H9 (cell line): ENCODE measurements at regions not wholly inside any gene's neighbourhood (a gene's known extent, or its start where the extent isn't known, plus 50 kb on each side); places are given as distances from the start of the nearest gene placed in this dataset.

Experiments used
- DNase-seq: peaks from one replicate; pipeline ENCODE4 v3.0.0-alpha.2; 2017
- H2AFZ ChIP-seq: one replicate; pipeline ENCODE4 v1.6.1; 2013; ENCODE audit warnings: mild to moderate bottlenecking, low read length, control low read depth, moderate library complexity
- H2AK5ac ChIP-seq: 2 replicates; pipeline ENCODE4 v1.6.1; 2013; ENCODE audit warnings: low read length, control low read depth, mixed read lengths; ENCODE audit not compliant: insufficient read length
- H2BK120ac ChIP-seq: one replicate; pipeline ENCODE4 v1.6.1; 2013; ENCODE audit warnings: low read depth, mild to moderate bottlenecking, low read length, control low read depth, inconsistent platforms; ENCODE audit not compliant: poor library complexity, severe bottlenecking
- H2BK12ac ChIP-seq: 2 replicates; pipeline ENCODE4 v1.6.1; 2013; ENCODE audit warnings: low read length, control low read depth, mixed read lengths, low read depth; ENCODE audit not compliant: insufficient read length
- H2BK15ac ChIP-seq: 2 replicates; pipeline ENCODE4 v1.6.1; 2013; ENCODE audit warnings: low read depth, low read length, control low read depth
- H2BK20ac ChIP-seq: one replicate; pipeline ENCODE4 v1.6.1; 2013; ENCODE audit warnings: low read depth, mild to moderate bottlenecking, low read length, control low read depth, inconsistent platforms; ENCODE audit not compliant: poor library complexity, severe bottlenecking
- H2BK5ac ChIP-seq: 2 replicates; pipeline ENCODE4 v1.6.1; 2013; ENCODE audit warnings: low read length, control low read depth, mixed read lengths; ENCODE audit not compliant: insufficient read length
- H3K14ac ChIP-seq: 2 replicates; pipeline ENCODE4 v1.6.1; 2013; ENCODE audit warnings: low read length, control low read depth; ENCODE audit not compliant: insufficient read depth
- H3K18ac ChIP-seq: 2 replicates; pipeline ENCODE4 v1.6.1; 2013; ENCODE audit warnings: low read depth, mild to moderate bottlenecking, mixed read lengths, low read length, control low read depth; ENCODE audit not compliant: insufficient read length
- H3K23ac ChIP-seq: 2 replicates; pipeline ENCODE4 v1.6.1; 2013; ENCODE audit warnings: low read length, control low read depth, mixed read lengths, low read depth; ENCODE audit not compliant: insufficient read length
- H3K23me2 ChIP-seq: 2 replicates; pipeline ENCODE4 v1.6.1; 2013; ENCODE audit warnings: low read depth, mild to moderate bottlenecking, mixed read lengths, low read length, control low read depth; ENCODE audit not compliant: insufficient read length, poor library complexity, severe bottlenecking
- H3K27ac ChIP-seq: 2 replicates; pipeline ENCODE4 v1.5.1; 2013; ENCODE audit warnings: low read length, control low read depth, mixed read lengths, low read depth; ENCODE audit not compliant: insufficient read length
- H3K27me3 ChIP-seq: 2 replicates; pipeline ENCODE4 v1.6.1; 2013; ENCODE audit warnings: low read length, control low read depth, inconsistent platforms; ENCODE audit not compliant: insufficient read depth
- H3K4ac ChIP-seq: 2 replicates; pipeline ENCODE4 v1.6.1; 2013; ENCODE audit warnings: low read depth, mild to moderate bottlenecking, control low read depth, inconsistent platforms, low read length, moderate library complexity
- H3K4me1 ChIP-seq: 2 replicates; pipeline ENCODE4 v1.6.1; 2013; ENCODE audit warnings: low read length, control low read depth, inconsistent platforms; ENCODE audit not compliant: insufficient read depth
- H3K4me2 ChIP-seq: 2 replicates; pipeline ENCODE4 v1.6.1; 2013; ENCODE audit warnings: low read length, control low read depth, mixed read lengths; ENCODE audit not compliant: insufficient read length, insufficient read depth
- H3K56ac ChIP-seq: 2 replicates; pipeline ENCODE4 v1.6.1; 2013; ENCODE audit warnings: low read depth, mild to moderate bottlenecking, mixed read lengths, low read length, control low read depth; ENCODE audit not compliant: insufficient read length
- H3K79me1 ChIP-seq: 2 replicates; pipeline ENCODE4 v1.6.1; 2013; ENCODE audit warnings: low read depth, mild to moderate bottlenecking, moderate library complexity, low read length, control low read depth, inconsistent platforms; ENCODE audit not compliant: insufficient read depth, poor library complexity, severe bottlenecking
- H3K79me2 ChIP-seq: 2 replicates; pipeline ENCODE4 v1.6.1; 2013; ENCODE audit warnings: low read length, control low read depth, inconsistent platforms; ENCODE audit not compliant: insufficient read depth
- H3K9ac ChIP-seq: 2 replicates; pipeline ENCODE4 v1.6.1; 2013; ENCODE audit warnings: low read length, control low read depth, mixed read lengths; ENCODE audit not compliant: insufficient read length; ENCODE audit errors: extremely low read depth
- H3K9me3 ChIP-seq: one replicate; pipeline ENCODE4 v1.6.1; 2013; ENCODE audit warnings: low read depth, low read length, inconsistent platforms; ENCODE audit not compliant: control insufficient read depth
- H3T11ph ChIP-seq: one replicate; pipeline ENCODE4 v1.6.1; 2013; ENCODE audit warnings: mild to moderate bottlenecking, low read length, control low read depth, inconsistent platforms
- H4K20me1 ChIP-seq: one replicate; pipeline ENCODE4 v1.6.1; 2013; ENCODE audit not compliant: control insufficient read depth, insufficient read length, insufficient read depth
- H4K5ac ChIP-seq: 2 replicates; pipeline ENCODE4 v1.6.1; 2013; ENCODE audit warnings: low read depth, mild to moderate bottlenecking, mixed read lengths, low read length, control low read depth; ENCODE audit not compliant: insufficient read length
- H4K8ac ChIP-seq: replicated peaks from 2 replicates; pipeline ENCODE4 v1.6.1; 2013; ENCODE audit warnings: low read length, control low read depth, mixed read lengths, low read depth; ENCODE audit not compliant: insufficient read length
- H4K91ac ChIP-seq: 2 replicates; pipeline ENCODE4 v1.6.1; 2013; ENCODE audit warnings: low read depth, mild to moderate bottlenecking, moderate library complexity, mixed read lengths, low read length, control low read depth; ENCODE audit not compliant: insufficient read length
- H3K27ac Mint-ChIP-seq, 3 experiments: 2 replicates in 2 of 3; 3 replicates in 1 of 3; pipeline ENCODE4 v1.8.0; 2020 to 2021; ENCODE audit warnings: mixed read lengths in 3 of 3, mild to moderate bottlenecking in 1 of 3, moderate library complexity in 1 of 3
- H3K27me3 Mint-ChIP-seq: 2 replicates; pipeline ENCODE4 v1.8.0; 2021; ENCODE audit warnings: low read depth, mild to moderate bottlenecking, moderate library complexity, mixed read lengths
- H3K36me3 Mint-ChIP-seq, 3 experiments: 2 replicates in 2 of 3; 3 replicates in 1 of 3; pipeline ENCODE4 v1.8.0; 2020 to 2021; ENCODE audit warnings: low read depth in 3 of 3, mixed read lengths in 3 of 3; ENCODE audit not compliant: insufficient read depth in 1 of 3
- H3K4me1 Mint-ChIP-seq, 2 experiments: 2 replicates each; pipeline ENCODE4 v1.8.0; 2020; ENCODE audit warnings: mixed read lengths in 2 of 2
- H3K4me3 Mint-ChIP-seq, 2 experiments: 2 replicates in 1 of 2; 3 replicates in 1 of 2; pipeline ENCODE4 v1.8.0; 2020 to 2021; ENCODE audit warnings: mild to moderate bottlenecking in 2 of 2, mixed read lengths in 2 of 2, moderate library complexity in 1 of 2
- H3K9me3 Mint-ChIP-seq, 2 experiments: 2 replicates in 1 of 2; 3 replicates in 1 of 2; pipeline ENCODE4 v1.8.0; 2020; ENCODE audit warnings: mild to moderate bottlenecking in 2 of 2, mixed read lengths in 2 of 2, moderate library complexity in 1 of 2
- CTCF ChIP-seq: fragments of 200-600 bp; sonication (generic); conservative IDR thresholded peaks from 3 replicates; pipeline ENCODE4 v1.8.0; 2021; ENCODE audit warnings: antibody characterized with exemption, mild to moderate bottlenecking
- WGBS: extraction: QIAGEN DNeasy Blood & Tissue Kit; methylation state at CpG from one replicate; pipeline ENCODE4 v1.1.7; 2013; ENCODE audit warnings: missing lambda C conversion rate, low lambda C conversion rate, mixed read lengths; ENCODE audit not compliant: insufficient read length; ENCODE audit errors: extremely low coverage; 5-methylcytosine and 5-hydroxymethylcytosine counted together

- Histone ChIP-seq H3K56ac (no peak overlapping the region), H3K14ac (no peak overlapping the region), H3K4me1 (no peaks in the 10 kb centered on the region), H3K4me2 (no peak overlapping the region), H2BK12ac (no peak overlapping the region), H3K23me2 (no peaks in the 10 kb centered on the region), H2BK5ac (no peak overlapping the region), H2AK5ac (no peak overlapping the region), H2BK120ac (no peak overlapping the region), H3K27me3 (no peaks in the 10 kb centered on the region), H3K18ac (no peak overlapping the region), H3K79me2 (no peaks in the 10 kb centered on the region), H3T11ph (no peak overlapping the region), H4K20me1 (no peaks in the 10 kb centered on the region), H3K23ac (no peak overlapping the region), H2AFZ (no peak overlapping the region), H2BK20ac (no peak overlapping the region), H2BK15ac (no peak overlapping the region), H3K79me1 (no peaks in the 10 kb centered on the region), H4K5ac (no peak overlapping the region), H4K8ac (no peak overlapping the region), H4K91ac (no peak overlapping the region), H3K4ac (no peak overlapping the region), H3K9me3 (no peaks in the 10 kb centered on the region), H3K27ac (no peak overlapping the region), H3K9ac (no peak overlapping the region)
- peak; percentile 84 for DNase-seq
- no CpG with 5 or more reads among the region's 8 CpGs for WGBS
- TF ChIP-seq CTCF, result peak; percentile 73
- Mint-ChIP-seq H3K4me1 (peaks cover 0 to 4% of the 10 kb centered on the region in 2 experiments; a peak in 1 of 4 replicates), H3K9me3 (peaks cover 3 to 4% of the 10 kb centered on the region in 2 experiments), H3K27ac (no peak overlapping the region; a peak in 1 of 7 replicates), H3K27me3 (no peaks in the 10 kb centered on the region), H3K4me3 (no peak overlapping the region), H3K36me3 (peaks cover 1 to 4% (median 3%) of the 10 kb centered on the region in 3 experiments; a peak in 5 of 7 replicates)
Measured at GRCh38 chr3:109224333-109224732, 87.8 kb downstream of the C3orf85 start.
